ENCODE measurements at regions not wholly inside any gene's neighbourhood (a gene's known extent, or its start where the extent isn't known, plus 50 kb on each side); places are given as distances from the start of the nearest gene placed in this dataset.

GRCh38 chr5:60036192-60036938 lies 142.8 kb upstream of the PDE4D start:
- TF ChIP-seq ELK1 (IDR thresholded peaks at IDR 0.05; ENCODE audit: low read depth, low read length): no peak
- no peak for TF ChIP-seq ZNF274 (IDR thresholded peaks at IDR 0.05; ENCODE audit: insufficient read depth, insufficient read length)
- no peak for TF ChIP-seq REST (IDR thresholded peaks at IDR 0.05; ENCODE audit: low read depth, low read length)
- TF ChIP-seq CTCF (IDR thresholded peaks at IDR 0.05 in 2 of 3, conservative IDR thresholded peaks at IDR 0.05 in 1 of 3; ENCODE audit: control insufficient read depth in 2 of 3, extremely low read depth in 1 of 3, insufficient read depth in 1 of 3, low read depth in 3 of 3, low read length in 3 of 3): no peak
- TF ChIP-seq ATF7 (IDR thresholded peaks at IDR 0.05; ENCODE audit: low read depth): no peak
- TF ChIP-seq ZBTB33 (IDR thresholded peaks at IDR 0.05): no peak
- no peak for TF ChIP-seq POLR2AphosphoS5 (IDR thresholded peaks at IDR 0.05; ENCODE audit: low read length)
- TF ChIP-seq EZH2 (IDR thresholded peaks at IDR 0.05; ENCODE audit: borderline replicate concordance, control insufficient read depth, low read depth, low read length): no peak
- no peak for TF ChIP-seq RFX5 (IDR thresholded peaks at IDR 0.05; ENCODE audit: low read depth, low read length)
